Uterus (tissue), 2 donors: ENCODE measurements at regions not wholly inside any gene's neighbourhood (a gene's known extent, or its start where the extent isn't known, plus 50 kb on each side); places are given as distances from the start of the nearest gene placed in this dataset.

Experiments used
- CTCF ChIP-seq, 4 experiments: fragments of 200-600 bp in 2 of 4; fragments of 450-650 bp in 2 of 4; sonication (generic) in 2 of 4; IDR thresholded peaks; one replicate each; pipeline ENCODE4 v1.5.1; 2016 to 2019; ENCODE audit warnings: antibody characterized with exemption in 4 of 4, mild to moderate bottlenecking in 2 of 4, moderate library complexity in 1 of 4
- POLR2A ChIP-seq, 2 donors: fragments of 450-650 bp; IDR thresholded peaks; one replicate each; pipeline ENCODE4 v1.6.1; 2016; ENCODE audit warnings: antibody characterized with exemption in 2 of 2, mild to moderate bottlenecking in 1 of 2, moderate library complexity in 1 of 2

GRCh38 chr11:119791047-119791446, 62.0 kb upstream of the NECTIN1 start:
- TF ChIP-seq POLR2A (IDR thresholded peaks at IDR 0.05), result no peak
- TF ChIP-seq CTCF (IDR thresholded peaks at IDR 0.05), result no peak
